Mesothelial cell of epicardium (in vitro differentiated cells): ENCODE measurements at regions not wholly inside any gene's neighbourhood (a gene's known extent, or its start where the extent isn't known, plus 50 kb on each side); places are given as distances from the start of the nearest gene placed in this dataset.
"Not testable (repeated sequence)": the region's sequence is repeated elsewhere in the genome, so short reads cannot be mapped to it uniquely, and the experiment has no call there.

Experiments used
- DNase-seq, 2 experiments: peaks; one replicate each; pipeline ENCODE4 v3.0.0; 2021; ENCODE audit warnings: low spot score in 2 of 2; ENCODE audit not compliant: unreplicated experiment in 2 of 2
- H3K27ac Mint-ChIP-seq: 2 replicates; pipeline ENCODE4 v1.8.0; 2021; ENCODE audit warnings: mixed read lengths
- H3K27me3 Mint-ChIP-seq: 2 replicates; pipeline ENCODE4 v1.8.0; 2021; ENCODE audit warnings: low read depth, mixed read lengths
- H3K36me3 Mint-ChIP-seq: 2 replicates; pipeline ENCODE4 v1.8.0; 2021; ENCODE audit warnings: mixed read lengths
- H3K4me1 Mint-ChIP-seq: 2 replicates; pipeline ENCODE4 v1.8.0; 2021; ENCODE audit warnings: mixed read lengths
- H3K4me3 Mint-ChIP-seq: 2 replicates; pipeline ENCODE4 v1.8.0; 2021; ENCODE audit warnings: mild to moderate bottlenecking, moderate library complexity, mixed read lengths
- H3K9me3 Mint-ChIP-seq: 2 replicates; pipeline ENCODE4 v1.8.0; 2021; ENCODE audit warnings: mixed read lengths
- CTCF ChIP-seq: fragments of 200-600 bp; sonication (generic); IDR thresholded peaks from one replicate; pipeline ENCODE4 v1.5.0; 2021; ENCODE audit warnings: antibody characterized with exemption; ENCODE audit not compliant: unreplicated experiment

DNA sequence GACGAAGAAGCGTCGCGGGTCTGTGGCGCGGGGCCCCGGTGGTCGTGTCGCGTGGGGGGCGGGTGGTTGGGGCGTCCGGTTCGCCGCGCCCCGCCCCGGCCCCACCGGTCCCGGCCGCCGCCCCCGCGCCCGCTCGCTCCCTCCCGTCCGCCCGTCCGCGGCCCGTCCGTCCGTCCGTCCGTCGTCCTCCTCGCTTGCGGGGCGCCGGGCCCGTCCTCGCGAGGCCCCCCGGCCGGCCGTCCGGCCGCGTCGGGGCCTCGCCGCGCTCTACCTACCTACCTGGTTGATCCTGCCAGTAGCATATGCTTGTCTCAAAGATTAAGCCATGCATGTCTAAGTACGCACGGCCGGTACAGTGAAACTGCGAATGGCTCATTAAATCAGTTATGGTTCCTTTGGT, 1533.5 kb upstream of the TPTE start:
- not testable (repeated sequence) for H3K4me3 Mint-ChIP-seq, H3K27me3 Mint-ChIP-seq, H3K27ac Mint-ChIP-seq, DNase-seq, H3K4me1 Mint-ChIP-seq
- peaks cover 22% of the 10 kb centered on the region for H3K36me3 Mint-ChIP-seq
- H3K9me3 Mint-ChIP-seq: peaks cover 43% of the 10 kb centered on the region

DNA sequence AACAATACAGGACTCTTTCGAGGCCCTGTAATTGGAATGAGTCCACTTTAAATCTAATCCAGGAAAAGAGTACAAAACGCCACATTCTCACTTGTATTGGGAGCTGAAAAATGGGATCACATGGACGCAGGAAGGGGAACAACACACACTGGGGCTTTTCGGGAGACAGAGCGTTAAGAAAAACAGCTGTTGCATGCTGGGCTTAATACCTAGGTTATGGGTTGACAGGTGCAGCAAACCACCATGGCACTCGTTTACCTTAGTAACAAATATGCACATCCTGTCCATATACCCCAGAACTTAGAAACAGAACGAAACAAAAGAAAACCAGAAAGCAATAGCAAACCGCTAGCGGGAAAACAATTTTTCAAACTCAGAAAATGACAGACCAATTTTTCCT, 1532.7 kb upstream of the TPTE start:
- Mint-ChIP-seq H3K4me1 (no peaks in the 10 kb centered on the region), H3K4me3 (no peak overlapping the region), H3K9me3 (peaks cover 51% of the 10 kb centered on the region), H3K27me3 (no peaks in the 10 kb centered on the region), H3K36me3 (peaks cover 28% of the 10 kb centered on the region), H3K27ac (no peak overlapping the region)
- TF ChIP-seq CTCF: no peak
- DNase-seq: no peak

DNA sequence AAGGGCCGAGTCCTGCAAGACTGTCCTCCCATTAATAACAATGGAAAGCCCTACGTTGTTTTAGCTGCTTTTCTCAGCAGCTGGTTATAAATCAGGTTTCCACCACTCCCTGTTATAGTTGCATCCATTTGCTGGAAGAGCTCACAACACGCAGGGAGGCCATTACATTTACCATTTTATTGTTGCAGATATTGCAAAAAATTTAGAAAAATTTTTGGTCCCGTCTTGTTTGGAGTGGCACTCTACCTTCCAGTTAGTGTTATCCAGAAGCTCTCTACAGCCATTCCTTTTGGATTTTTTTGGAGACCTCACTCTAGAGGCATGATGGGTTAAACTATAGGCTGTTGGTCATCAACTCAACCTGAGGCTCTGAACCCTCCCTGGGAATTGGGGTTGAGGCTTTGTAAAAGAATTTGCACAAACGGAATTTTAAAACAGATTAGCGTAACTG, 1532.1 kb upstream of the TPTE start:
- TF ChIP-seq CTCF: no peak
- Mint-ChIP-seq H3K9me3 (peaks cover 57% of the 10 kb centered on the region), H3K27me3 (no peaks in the 10 kb centered on the region), H3K4me1 (no peaks in the 10 kb centered on the region), H3K4me3 (no peak overlapping the region), H3K27ac (no peak overlapping the region), H3K36me3 (peaks cover 28% of the 10 kb centered on the region)
- DNase-seq: no peak

GRCh38 chr21:8989721-8990325, 1531.6 kb upstream of the TPTE start:
- H3K36me3 Mint-ChIP-seq: peaks cover 29% of the 10 kb centered on the region
- H3K27me3 Mint-ChIP-seq: no peaks in the 10 kb centered on the region
- TF ChIP-seq CTCF: no peak
- no peak overlapping the region for H3K27ac Mint-ChIP-seq
- H3K9me3 Mint-ChIP-seq: peaks cover 63% of the 10 kb centered on the region
- DNase-seq: no peak
- H3K4me3 Mint-ChIP-seq: no peak overlapping the region
- H3K4me1 Mint-ChIP-seq: no peaks in the 10 kb centered on the region

DNA sequence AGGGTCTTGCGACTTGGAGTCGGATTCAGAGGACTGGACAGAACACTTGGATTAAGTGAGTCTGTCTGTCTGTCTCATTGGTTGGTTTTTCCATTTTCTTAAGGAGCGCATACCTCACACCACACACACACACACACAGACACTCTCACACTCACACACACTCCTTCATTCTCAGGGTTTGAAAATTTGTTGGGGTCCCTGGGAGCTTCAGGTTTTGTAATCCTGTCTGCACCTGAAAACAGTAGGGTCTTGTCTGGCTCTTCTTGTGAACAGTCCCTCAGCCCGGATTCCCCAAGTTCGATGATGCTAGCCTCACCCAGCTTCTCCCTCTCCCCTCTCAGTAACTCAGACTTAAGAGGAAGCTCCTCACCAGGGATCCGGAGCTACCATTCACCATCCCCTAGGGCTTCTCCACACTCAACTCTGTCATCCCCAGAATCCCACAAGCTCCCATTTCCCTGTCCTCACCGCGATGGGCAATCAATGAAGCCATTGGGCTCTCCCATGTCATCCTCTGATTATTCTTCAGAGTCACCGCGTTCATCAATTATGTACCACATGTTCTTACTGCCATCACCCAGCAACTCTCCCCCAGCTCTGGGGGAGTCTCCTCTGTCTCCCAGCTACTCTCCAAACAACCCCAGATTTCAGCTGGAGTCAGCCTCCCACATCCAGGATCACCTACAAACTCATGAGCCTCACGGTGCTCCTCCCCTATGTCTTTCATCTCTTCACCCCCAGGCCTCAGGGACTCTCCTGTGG, 1530.9 kb upstream of the TPTE start:
- Mint-ChIP-seq H3K36me3 (peaks cover 30% of the 10 kb centered on the region), H3K27me3 (no peaks in the 10 kb centered on the region), H3K27ac (no peak overlapping the region), H3K9me3 (peaks cover 69% of the 10 kb centered on the region), H3K4me1 (no peaks in the 10 kb centered on the region), H3K4me3 (no peak overlapping the region)
- TF ChIP-seq CTCF: no peak
- DNase-seq: no peak

DNA sequence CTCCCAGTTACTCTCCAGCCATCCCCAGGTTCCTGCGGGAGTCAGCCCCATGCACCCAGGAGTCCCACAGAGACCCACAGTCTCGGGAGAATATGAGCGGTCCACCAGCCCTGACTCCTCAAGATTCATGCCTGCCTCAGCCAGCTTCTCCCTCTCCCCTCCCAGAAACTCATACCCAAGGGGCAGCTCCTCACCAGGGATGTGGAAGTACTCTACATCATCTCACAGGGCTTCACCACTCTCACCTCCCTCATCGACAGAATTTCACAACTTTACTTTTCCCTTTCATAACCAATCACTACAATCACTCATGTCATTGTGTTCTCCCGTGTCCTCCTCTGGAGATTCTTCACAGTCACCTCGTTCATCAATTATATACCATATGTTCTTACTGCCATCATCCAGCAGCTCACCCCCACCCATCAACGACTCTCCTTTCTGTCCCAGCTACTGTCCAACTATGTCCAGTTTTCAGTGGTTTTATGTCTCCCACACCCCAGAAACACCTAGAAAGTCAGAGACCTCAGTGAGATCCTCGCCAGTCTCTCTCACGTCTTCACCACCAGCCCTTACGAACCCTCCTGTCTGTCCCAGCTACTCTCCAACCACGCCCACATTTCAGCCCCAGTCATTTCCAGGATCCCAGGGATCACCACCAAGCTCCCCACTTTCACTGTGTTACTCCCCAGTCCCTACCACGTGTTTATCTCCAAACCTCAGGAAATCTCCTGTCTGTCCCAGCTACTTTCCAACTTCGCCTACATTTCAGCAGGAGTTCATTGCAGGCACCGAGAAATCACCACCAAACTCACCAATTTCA, 1530.1 kb upstream of the TPTE start:
- no peak for TF ChIP-seq CTCF
- H3K27ac Mint-ChIP-seq: no peak overlapping the region
- H3K9me3 Mint-ChIP-seq: peaks cover 72% of the 10 kb centered on the region
- H3K36me3 Mint-ChIP-seq: peaks cover 30% of the 10 kb centered on the region
- H3K27me3 Mint-ChIP-seq: no peaks in the 10 kb centered on the region
- no peak overlapping the region for H3K4me3 Mint-ChIP-seq
- no peaks in the 10 kb centered on the region for H3K4me1 Mint-ChIP-seq
- DNase-seq: no peak
